Body of pancreas (tissue), 4 donors: ENCODE measurements at regions not wholly inside any gene's neighbourhood (a gene's known extent, or its start where the extent isn't known, plus 50 kb on each side); places are given as distances from the start of the nearest gene placed in this dataset.
"Not testable (repeated sequence)": the region's sequence is repeated elsewhere in the genome, so short reads cannot be mapped to it uniquely, and the experiment has no call there.

Source experiments
- ATAC-seq: fragments of 150-250 bp; one replicate; pipeline ENCODE4 v1.9.1; 2016
- DNase-seq, 4 donors: peaks; one replicate each; pipeline ENCODE4 v3.0.0-alpha.2; 2019
- H3K27ac ChIP-seq, 4 donors: fragments of 200-600 bp; sonication (generic); 1 replicate in 3 of 4; 2 replicates in 1 of 4; pipeline versions ENCODE4 v1.5.1 to v1.6.1; 2016 to 2019; ENCODE audit warnings: mild to moderate bottlenecking in 1 of 4, mixed read lengths in 1 of 4, moderate library complexity in 1 of 4
- H3K27me3 ChIP-seq, 2 donors: fragments of 200-600 bp; sonication (generic); one replicate each; pipeline ENCODE4 v1.6.0; 2016; ENCODE audit warnings: mild to moderate bottlenecking in 1 of 2
- H3K36me3 ChIP-seq, 2 donors: fragments of 200-600 bp; sonication (generic); replicated peaks in 1 of 2; 2 replicates each; pipeline ENCODE4 v1.5.1; 2016; ENCODE audit warnings: low read depth in 2 of 2; ENCODE audit not compliant: insufficient read depth in 1 of 2
- H3K4me1 ChIP-seq: fragments of 200-600 bp; sonication (generic); one replicate; pipeline ENCODE4 v1.6.0; 2016
- H3K4me3 ChIP-seq, 2 donors: fragments of 200-600 bp; sonication (generic); 1 replicate in 1 of 2; 2 replicates in 1 of 2; pipeline ENCODE4 v1.5.1; 2016 to 2019
- H3K9me3 ChIP-seq, 3 donors: fragments of 200-600 bp; sonication (generic); 1 replicate in 2 of 3; 2 replicates in 1 of 3; pipeline ENCODE4 v1.5.1; 2016
- CTCF ChIP-seq, 7 experiments: fragments of 450-650 bp in 4 of 7; fragments of 200-600 bp in 3 of 7; sonication (generic) in 3 of 7; IDR thresholded peaks; one replicate each; pipeline ENCODE4 v1.5.1; 2016 to 2019; ENCODE audit warnings: antibody characterized with exemption in 7 of 7
- POLR2A ChIP-seq, 3 donors: fragments of 450-650 bp; IDR thresholded peaks; one replicate each; pipeline ENCODE4 v1.6.1; 2016; ENCODE audit warnings: antibody characterized with exemption in 3 of 3, mild to moderate bottlenecking in 2 of 3
- WGBS, 2 donors: methylation state at CpG; one replicate each; pipeline ENCODE4 v1.1.5; 2017; 5-methylcytosine and 5-hydroxymethylcytosine counted together
- intact Hi-C: fragments of 100-400 bp; cut with DNase I; formaldehyde crosslinking; loops from one replicate; pipeline ENCODE4 v1.15.1; 2023

GRCh38 chr15:58321034-58321433 is 110.8 kb upstream of the LIPC start:
- WGBS, 2 donors = 72 to 86% methylated on average over 2 of the region's 2 CpGs
- H3K36me3 ChIP-seq = no peaks in the 10 kb centered on the region
- no peaks in the 10 kb centered on the region for H3K27me3 ChIP-seq
- ATAC-seq = no peak
- intact Hi-C loops = no loop called here
- DNase-seq = no peak
- no peaks in the 10 kb centered on the region for H3K4me1 ChIP-seq
- H3K9me3 ChIP-seq = no peaks in the 10 kb centered on the region
- H3K4me3 ChIP-seq = no peak overlapping the region
- H3K27ac ChIP-seq = no peak overlapping the region
- TF ChIP-seq CTCF (IDR thresholded peaks at IDR 0.05) (no peak), POLR2A (IDR thresholded peaks at IDR 0.05) (no peak)

- Histone ChIP-seq H3K27me3 (no peaks in the 10 kb centered on the region), H3K36me3 (no peaks in the 10 kb centered on the region), H3K27ac (no peak overlapping the region), H3K9me3 (no peaks in the 10 kb centered on the region), H3K4me1 (no peaks in the 10 kb centered on the region), H3K4me3 (no peak overlapping the region)
- ATAC-seq (no peak), DNase-seq (no peak)
- 82 to 90% methylated on average over 3 of the region's 3 CpGs for WGBS, 2 donors
- intact Hi-C loops = no loop called here
- TF ChIP-seq CTCF (IDR thresholded peaks at IDR 0.05) = no peak
- no peak for TF ChIP-seq POLR2A (IDR thresholded peaks at IDR 0.05)
Measured at GRCh38 chr15:58322253-58322652, 109.5 kb upstream of the LIPC start.

GRCh38 chr15:58323321-58323720 is 108.5 kb upstream of the LIPC start:
- 33 to 41% methylated on average over 1 of the region's 1 CpG for whole genome bisulfite sequencing, 2 donors
- not testable (repeated sequence) for ATAC-seq, H3K36me3 ChIP-seq

GRCh38 chr15:58324533-58324932 is 107.3 kb upstream of the LIPC start:
- ATAC-seq = no peak
- Histone ChIP-seq H3K27ac (no peak overlapping the region), H3K36me3 (no peaks in the 10 kb centered on the region), H3K4me1 (no peaks in the 10 kb centered on the region), H3K4me3 (no peak overlapping the region), H3K27me3 (no peaks in the 10 kb centered on the region), H3K9me3 (no peaks in the 10 kb centered on the region)
- intact Hi-C loops = no loop called here
- no peak for DNase-seq
- TF ChIP-seq CTCF (IDR thresholded peaks at IDR 0.05) (no peak), POLR2A (IDR thresholded peaks at IDR 0.05) (no peak)

More at GRCh38 chr15:58323321-58323720, 108.5 kb upstream of the LIPC start:
- DNase-seq, H3K27ac ChIP-seq, intact Hi-C loops, H3K4me1 ChIP-seq, H3K27me3 ChIP-seq, H3K4me3 ChIP-seq, H3K9me3 ChIP-seq: not testable (repeated sequence)

- Histone ChIP-seq H3K27ac (no peak overlapping the region), H3K27me3 (no peaks in the 10 kb centered on the region), H3K9me3 (no peaks in the 10 kb centered on the region), H3K4me1 (peaks cover 34% of the 10 kb centered on the region), H3K36me3 (no peaks in the 10 kb centered on the region), H3K4me3 (no peak overlapping the region)
- DNase-seq (no peak), ATAC-seq (no peak)
- intact Hi-C loops = no loop called here
- TF ChIP-seq CTCF (IDR thresholded peaks at IDR 0.05) (no peak), POLR2A (IDR thresholded peaks at IDR 0.05) (no peak)
- WGBS, 2 donors = 90 to 94% methylated on average over 1 of the region's 1 CpG
Measured at GRCh38 chr15:58327958-58328357, 103.8 kb upstream of the LIPC start.
